Liver (tissue), 8 donors: ENCODE measurements at regions not wholly inside any gene's neighbourhood (a gene's known extent, or its start where the extent isn't known, plus 50 kb on each side); places are given as distances from the start of the nearest gene placed in this dataset.

ENCODE experiments used
- DNase-seq: peaks from one replicate; pipeline ENCODE4 v3.0.0-alpha.2; 2017; ENCODE audit warnings: low spot score
- H3K27ac ChIP-seq, 2 donors: one replicate each; pipeline ENCODE4 v1.7.0; 2013; ENCODE audit warnings: inconsistent platforms in 2 of 2, low read length in 2 of 2, control low read depth in 1 of 2, low read depth in 1 of 2, mild to moderate bottlenecking in 1 of 2
- H3K27me3 ChIP-seq, 4 donors: one replicate each; pipeline versions ENCODE4 v1.6.1 to v1.7.0; 2013; ENCODE audit warnings: low read length in 3 of 4, inconsistent platforms in 1 of 4, mild to moderate bottlenecking in 1 of 4, moderate library complexity in 1 of 4; ENCODE audit not compliant: control insufficient read depth in 4 of 4, insufficient read depth in 4 of 4
- H3K36me3 ChIP-seq, 4 donors: one replicate each; pipeline versions ENCODE4 v1.6.1 to v1.7.0; 2013; ENCODE audit warnings: low read length in 3 of 4, mild to moderate bottlenecking in 3 of 4, low read depth in 1 of 4, moderate library complexity in 1 of 4; ENCODE audit not compliant: control insufficient read depth in 4 of 4, insufficient read depth in 3 of 4
- H3K4me1 ChIP-seq, 4 donors: one replicate each; pipeline versions ENCODE4 v1.6.1 to v1.7.0; 2013; ENCODE audit warnings: low read length in 3 of 4, mild to moderate bottlenecking in 3 of 4, moderate library complexity in 1 of 4; ENCODE audit not compliant: control insufficient read depth in 4 of 4, insufficient read depth in 4 of 4
- H3K4me3 ChIP-seq, 3 donors: one replicate each; pipeline versions ENCODE4 v1.6.1 to v1.7.0; 2013; ENCODE audit warnings: low read length in 3 of 3, control low read depth in 1 of 3, low read depth in 1 of 3, mild to moderate bottlenecking in 1 of 3
- H3K9ac ChIP-seq, 2 donors: one replicate each; pipeline ENCODE4 v1.7.0; 2013; ENCODE audit warnings: low read length in 2 of 2, mild to moderate bottlenecking in 2 of 2, moderate library complexity in 2 of 2, control low read depth in 1 of 2, low read depth in 1 of 2
- H3K9me3 ChIP-seq, 4 donors: one replicate each; pipeline versions ENCODE4 v1.6.1 to v1.7.0; 2013; ENCODE audit warnings: low read length in 3 of 4; ENCODE audit not compliant: control insufficient read depth in 4 of 4
- FOXA1 ChIP-seq: IDR thresholded peaks from 2 replicates; pipeline ENCODE4 v1.6.1; 2016; ENCODE audit warnings: antibody characterized with exemption
- FOXA2 ChIP-seq: IDR thresholded peaks from 2 replicates; pipeline ENCODE4 v1.6.1; 2016; ENCODE audit warnings: antibody characterized with exemption
- HNF4A ChIP-seq, 2 donors: conservative IDR thresholded peaks; 2 replicates each; pipeline ENCODE4 v1.6.1; 2016; ENCODE audit warnings: antibody characterized with exemption in 2 of 2, mild to moderate bottlenecking in 2 of 2
- NR2F2 ChIP-seq: IDR thresholded peaks from 2 replicates; pipeline ENCODE4 v1.6.1; 2016; ENCODE audit warnings: antibody characterized with exemption
- RAD21 ChIP-seq, 2 donors: IDR thresholded peaks; 2 replicates each; pipeline ENCODE4 v1.6.1; 2016; ENCODE audit warnings: antibody characterized with exemption in 2 of 2, mild to moderate bottlenecking in 2 of 2
- RXRA ChIP-seq, 2 donors: IDR thresholded peaks; 2 replicates each; pipeline ENCODE4 v1.6.1; 2017 to 2018; ENCODE audit warnings: antibody characterized with exemption in 2 of 2, mild to moderate bottlenecking in 1 of 2
- SP1 ChIP-seq: IDR thresholded peaks from 2 replicates; pipeline ENCODE4 v1.6.1; 2018; ENCODE audit warnings: antibody characterized with exemption, mild to moderate bottlenecking
- YY1 ChIP-seq: IDR thresholded peaks from 2 replicates; pipeline ENCODE4 v1.6.1; 2016; ENCODE audit warnings: antibody characterized with exemption, mild to moderate bottlenecking
- WGBS: extraction: QIAGEN DNeasy Blood & Tissue Kit; methylation state at CpG from one replicate; pipeline ENCODE4 v1.1.7; 2013; 5-methylcytosine and 5-hydroxymethylcytosine counted together
- TF ChIP-seq, protein P1 (sequence below): IDR thresholded peaks from 2 replicates; pipeline ENCODE4 v1.6.1; 2016; ENCODE audit warnings: antibody characterized with exemption, mild to moderate bottlenecking
- TF ChIP-seq, protein P2 (sequence below): fragments of 150-350 bp; IDR thresholded peaks from 2 replicates; pipeline ENCODE4 v1.5.1; 2017; ENCODE audit warnings: improper control_type of control experiment, low read depth, low read length; ENCODE audit not compliant: missing input control
- TF ChIP-seq, protein P3 (sequence below): IDR thresholded peaks from 2 replicates; pipeline ENCODE4 v1.6.1; 2016; ENCODE audit warnings: antibody characterized with exemption
- TF ChIP-seq, protein P4 (sequence below): IDR thresholded peaks from 2 replicates; pipeline ENCODE4 v1.6.1; 2016; ENCODE audit warnings: antibody characterized with exemption
- TF ChIP-seq, protein P5 (sequence below): IDR thresholded peaks from 2 replicates; pipeline ENCODE4 v1.6.1; 2016; ENCODE audit warnings: antibody characterized with exemption
- donor health status: healthy.
- donor health status: healthy.
- donor health status: healthy.
- donor health status: healthy.
- donor health status: healthy.

DNA sequence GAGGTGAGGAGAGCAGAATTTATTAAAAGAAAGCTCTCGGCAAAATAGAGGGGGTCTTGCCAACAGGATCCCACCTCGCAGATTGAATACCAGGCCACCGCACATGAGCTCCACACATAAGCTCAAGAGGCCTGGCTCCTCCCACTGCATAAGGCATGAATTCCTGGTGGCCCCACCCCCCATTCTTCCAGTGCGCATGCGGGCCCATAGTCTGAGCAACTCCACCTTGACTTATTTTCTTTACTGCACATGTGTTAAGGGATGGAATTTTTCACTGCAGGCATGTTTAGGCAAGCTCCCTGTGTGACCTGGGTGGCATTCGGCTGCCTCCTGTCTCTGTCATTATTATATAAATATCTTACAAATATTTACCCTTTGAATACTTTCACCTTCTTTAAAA lies 412.5 kb downstream of the RMST start:
- no peak overlapping the region for H3K4me3 ChIP-seq
- no peaks in the 10 kb centered on the region for H3K36me3 ChIP-seq
- 88% methylated on average over 6 of the region's 6 CpGs for WGBS
- no peak overlapping the region for H3K9ac ChIP-seq
- no peak for DNase-seq
- no peaks in the 10 kb centered on the region for H3K27me3 ChIP-seq
- H3K27ac ChIP-seq = no peak overlapping the region
- H3K4me1 ChIP-seq = no peaks in the 10 kb centered on the region
- no peaks in the 10 kb centered on the region for H3K9me3 ChIP-seq
- no peak for TF ChIP-seq FOXA1
- TF ChIP-seq RAD21 (IDR thresholded peaks at IDR 0.05) = no peak
- TF ChIP-seq, protein P1, sequence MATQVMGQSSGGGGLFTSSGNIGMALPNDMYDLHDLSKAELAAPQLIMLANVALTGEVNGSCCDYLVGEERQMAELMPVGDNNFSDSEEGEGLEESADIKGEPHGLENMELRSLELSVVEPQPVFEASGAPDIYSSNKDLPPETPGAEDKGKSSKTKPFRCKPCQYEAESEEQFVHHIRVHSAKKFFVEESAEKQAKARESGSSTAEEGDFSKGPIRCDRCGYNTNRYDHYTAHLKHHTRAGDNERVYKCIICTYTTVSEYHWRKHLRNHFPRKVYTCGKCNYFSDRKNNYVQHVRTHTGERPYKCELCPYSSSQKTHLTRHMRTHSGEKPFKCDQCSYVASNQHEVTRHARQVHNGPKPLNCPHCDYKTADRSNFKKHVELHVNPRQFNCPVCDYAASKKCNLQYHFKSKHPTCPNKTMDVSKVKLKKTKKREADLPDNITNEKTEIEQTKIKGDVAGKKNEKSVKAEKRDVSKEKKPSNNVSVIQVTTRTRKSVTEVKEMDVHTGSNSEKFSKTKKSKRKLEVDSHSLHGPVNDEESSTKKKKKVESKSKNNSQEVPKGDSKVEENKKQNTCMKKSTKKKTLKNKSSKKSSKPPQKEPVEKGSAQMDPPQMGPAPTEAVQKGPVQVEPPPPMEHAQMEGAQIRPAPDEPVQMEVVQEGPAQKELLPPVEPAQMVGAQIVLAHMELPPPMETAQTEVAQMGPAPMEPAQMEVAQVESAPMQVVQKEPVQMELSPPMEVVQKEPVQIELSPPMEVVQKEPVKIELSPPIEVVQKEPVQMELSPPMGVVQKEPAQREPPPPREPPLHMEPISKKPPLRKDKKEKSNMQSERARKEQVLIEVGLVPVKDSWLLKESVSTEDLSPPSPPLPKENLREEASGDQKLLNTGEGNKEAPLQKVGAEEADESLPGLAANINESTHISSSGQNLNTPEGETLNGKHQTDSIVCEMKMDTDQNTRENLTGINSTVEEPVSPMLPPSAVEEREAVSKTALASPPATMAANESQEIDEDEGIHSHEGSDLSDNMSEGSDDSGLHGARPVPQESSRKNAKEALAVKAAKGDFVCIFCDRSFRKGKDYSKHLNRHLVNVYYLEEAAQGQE = no peak
- TF ChIP-seq NR2F2 = no peak
- TF ChIP-seq, protein P2, sequence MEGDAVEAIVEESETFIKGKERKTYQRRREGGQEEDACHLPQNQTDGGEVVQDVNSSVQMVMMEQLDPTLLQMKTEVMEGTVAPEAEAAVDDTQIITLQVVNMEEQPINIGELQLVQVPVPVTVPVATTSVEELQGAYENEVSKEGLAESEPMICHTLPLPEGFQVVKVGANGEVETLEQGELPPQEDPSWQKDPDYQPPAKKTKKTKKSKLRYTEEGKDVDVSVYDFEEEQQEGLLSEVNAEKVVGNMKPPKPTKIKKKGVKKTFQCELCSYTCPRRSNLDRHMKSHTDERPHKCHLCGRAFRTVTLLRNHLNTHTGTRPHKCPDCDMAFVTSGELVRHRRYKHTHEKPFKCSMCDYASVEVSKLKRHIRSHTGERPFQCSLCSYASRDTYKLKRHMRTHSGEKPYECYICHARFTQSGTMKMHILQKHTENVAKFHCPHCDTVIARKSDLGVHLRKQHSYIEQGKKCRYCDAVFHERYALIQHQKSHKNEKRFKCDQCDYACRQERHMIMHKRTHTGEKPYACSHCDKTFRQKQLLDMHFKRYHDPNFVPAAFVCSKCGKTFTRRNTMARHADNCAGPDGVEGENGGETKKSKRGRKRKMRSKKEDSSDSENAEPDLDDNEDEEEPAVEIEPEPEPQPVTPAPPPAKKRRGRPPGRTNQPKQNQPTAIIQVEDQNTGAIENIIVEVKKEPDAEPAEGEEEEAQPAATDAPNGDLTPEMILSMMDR = no peak
- no peak for TF ChIP-seq RXRA (IDR thresholded peaks at IDR 0.05)
- TF ChIP-seq YY1 = no peak
- TF ChIP-seq HNF4A (conservative IDR thresholded peaks at IDR 0.05) = no peak
- TF ChIP-seq, protein P3, sequence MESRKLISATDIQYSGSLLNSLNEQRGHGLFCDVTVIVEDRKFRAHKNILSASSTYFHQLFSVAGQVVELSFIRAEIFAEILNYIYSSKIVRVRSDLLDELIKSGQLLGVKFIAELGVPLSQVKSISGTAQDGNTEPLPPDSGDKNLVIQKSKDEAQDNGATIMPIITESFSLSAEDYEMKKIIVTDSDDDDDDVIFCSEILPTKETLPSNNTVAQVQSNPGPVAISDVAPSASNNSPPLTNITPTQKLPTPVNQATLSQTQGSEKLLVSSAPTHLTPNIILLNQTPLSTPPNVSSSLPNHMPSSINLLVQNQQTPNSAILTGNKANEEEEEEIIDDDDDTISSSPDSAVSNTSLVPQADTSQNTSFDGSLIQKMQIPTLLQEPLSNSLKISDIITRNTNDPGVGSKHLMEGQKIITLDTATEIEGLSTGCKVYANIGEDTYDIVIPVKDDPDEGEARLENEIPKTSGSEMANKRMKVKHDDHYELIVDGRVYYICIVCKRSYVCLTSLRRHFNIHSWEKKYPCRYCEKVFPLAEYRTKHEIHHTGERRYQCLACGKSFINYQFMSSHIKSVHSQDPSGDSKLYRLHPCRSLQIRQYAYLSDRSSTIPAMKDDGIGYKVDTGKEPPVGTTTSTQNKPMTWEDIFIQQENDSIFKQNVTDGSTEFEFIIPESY = no peak
- TF ChIP-seq, protein P4, sequence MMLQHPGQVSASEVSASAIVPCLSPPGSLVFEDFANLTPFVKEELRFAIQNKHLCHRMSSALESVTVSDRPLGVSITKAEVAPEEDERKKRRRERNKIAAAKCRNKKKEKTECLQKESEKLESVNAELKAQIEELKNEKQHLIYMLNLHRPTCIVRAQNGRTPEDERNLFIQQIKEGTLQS = no peak
- TF ChIP-seq, protein P5, sequence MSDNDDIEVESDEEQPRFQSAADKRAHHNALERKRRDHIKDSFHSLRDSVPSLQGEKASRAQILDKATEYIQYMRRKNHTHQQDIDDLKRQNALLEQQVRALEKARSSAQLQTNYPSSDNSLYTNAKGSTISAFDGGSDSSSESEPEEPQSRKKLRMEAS = no peak
- no peak for TF ChIP-seq SP1
- TF ChIP-seq FOXA2 = no peak

DNA sequence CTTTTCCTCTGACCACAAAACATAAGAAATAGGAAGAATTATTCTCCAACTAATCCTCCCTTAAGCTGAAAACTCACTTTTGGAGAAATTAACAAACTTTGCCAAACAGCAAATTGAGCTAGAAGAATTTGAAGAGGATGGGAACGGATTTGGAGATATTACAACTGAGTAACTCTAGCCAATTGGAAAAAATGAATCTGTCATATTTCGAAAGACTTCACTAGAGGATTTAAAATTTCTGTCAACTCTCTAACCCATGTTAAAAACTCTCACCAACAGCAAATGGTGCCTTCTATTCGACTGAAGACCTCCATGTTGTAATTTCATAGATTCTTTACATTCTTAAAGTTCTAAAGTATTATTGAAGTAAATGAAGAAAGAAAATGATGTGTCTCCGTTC lies 414.2 kb downstream of the RMST start:
- no peak for TF ChIP-seq YY1
- TF ChIP-seq, protein P2 = no peak
- Histone ChIP-seq H3K4me3 (no peak overlapping the region), H3K9me3 (no peaks in the 10 kb centered on the region), H3K9ac (no peak overlapping the region), H3K27me3 (no peaks in the 10 kb centered on the region), H3K4me1 (no peaks in the 10 kb centered on the region), H3K27ac (no peak overlapping the region), H3K36me3 (no peaks in the 10 kb centered on the region)
- no peak for DNase-seq
- WGBS = 64% methylated on average over 4 of the region's 4 CpGs
